GM19395 (cell line): ENCODE measurements at regions not wholly inside any gene's neighbourhood (a gene's known extent, or its start where the extent isn't known, plus 50 kb on each side); places are given as distances from the start of the nearest gene placed in this dataset.
A peak's percentile ranks its signal among the peaks of the same experiment; 100 is the strongest.

Experiments used
- ATAC-seq: cut with Tn5 transposase; IDR thresholded peaks from one replicate; pipeline ENCODE4 v1.9.1; 2021; ENCODE audit warnings: mild to moderate bottlenecking, moderate library complexity; ENCODE audit not compliant: unreplicated experiment

DNA sequence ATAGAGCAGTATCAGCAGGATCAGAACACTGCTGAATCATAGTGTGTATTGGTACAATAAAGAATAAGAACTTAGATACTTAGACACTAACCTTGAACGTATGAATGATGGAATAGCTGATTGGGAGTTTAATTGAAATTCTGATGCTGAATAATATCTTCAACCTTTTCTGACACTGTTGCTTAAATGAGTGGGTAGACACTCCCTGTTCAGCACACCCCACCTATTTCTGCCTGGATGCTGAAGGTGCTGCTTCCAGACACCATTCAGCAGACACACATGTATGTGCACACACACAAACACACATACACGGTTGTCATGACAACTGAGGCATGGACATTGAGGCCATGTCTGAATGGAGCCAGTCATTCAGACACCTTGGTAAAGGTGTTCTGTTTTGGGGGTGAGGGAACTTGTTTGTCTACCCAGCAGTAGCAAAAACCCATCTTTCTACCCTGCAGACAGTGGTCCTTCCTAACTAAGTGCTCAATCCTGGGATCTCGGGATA lies 54.3 kb downstream of the TMEM215 start:
- no peak for ATAC-seq

DNA sequence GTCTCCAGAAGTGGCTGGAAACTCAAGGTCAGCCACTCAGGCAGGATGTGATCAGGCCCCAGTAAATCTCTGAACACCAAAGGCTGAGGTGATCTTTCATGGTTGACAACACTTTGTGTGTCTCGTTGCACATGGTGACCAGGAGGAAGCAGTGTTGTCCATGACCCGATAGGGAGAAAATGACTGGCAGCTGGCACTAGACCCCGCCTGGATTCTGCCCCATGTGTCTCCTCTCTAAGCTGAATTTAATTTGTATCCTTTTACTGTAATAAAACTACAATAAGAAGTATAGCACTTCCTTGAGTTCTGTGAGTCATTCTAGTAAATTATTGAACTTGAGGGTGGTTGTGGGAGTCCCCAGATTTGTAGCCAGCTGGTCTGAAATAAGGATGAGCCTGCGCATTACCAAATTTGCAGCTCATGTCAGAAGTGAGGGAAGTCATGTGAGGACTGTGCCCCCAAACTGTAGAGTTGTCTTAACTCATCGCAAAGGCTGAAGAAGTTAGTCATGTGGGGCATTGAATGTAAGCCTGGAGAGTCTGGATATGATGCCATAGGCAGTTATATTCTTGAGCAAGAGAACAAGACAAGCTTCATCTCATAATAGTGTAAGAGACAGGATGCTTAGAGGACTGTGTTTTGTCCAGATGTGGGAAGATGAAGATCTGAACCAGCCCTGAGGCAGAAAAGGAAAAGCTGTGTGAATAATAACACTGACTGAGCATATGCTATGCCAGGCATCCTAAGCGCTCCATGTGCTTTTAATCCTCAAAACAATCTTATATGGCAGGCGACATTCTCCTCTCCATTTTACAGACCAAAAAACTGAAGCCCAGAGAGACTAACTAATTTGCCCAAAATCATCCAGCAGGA lies 55.9 kb downstream of the TMEM215 start:
- peak; percentile 67 for ATAC-seq

DNA sequence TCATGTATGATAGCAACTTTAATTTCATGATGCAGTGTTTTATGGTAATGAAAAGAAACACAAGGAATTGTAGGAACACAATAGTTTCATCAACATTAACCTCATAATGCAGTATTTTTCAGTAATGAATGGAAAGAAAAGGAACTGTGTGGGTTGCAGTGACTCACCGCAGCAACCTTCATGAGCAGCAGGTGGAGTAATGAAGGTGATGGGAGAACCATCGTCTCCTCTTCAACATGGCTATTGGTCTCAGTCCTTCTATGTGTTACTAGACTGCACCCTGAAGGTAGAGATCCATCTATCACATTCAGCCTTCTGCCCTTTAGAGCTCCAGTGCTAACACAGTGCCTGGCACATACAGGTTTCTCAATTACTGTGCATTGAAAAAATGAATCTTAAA lies 58.0 kb downstream of the TMEM215 start:
- ATAC-seq: no peak

GRCh38 chr9:32843295-32843694 lies 60.0 kb downstream of the TMEM215 start:
- ATAC-seq: no peak

DNA sequence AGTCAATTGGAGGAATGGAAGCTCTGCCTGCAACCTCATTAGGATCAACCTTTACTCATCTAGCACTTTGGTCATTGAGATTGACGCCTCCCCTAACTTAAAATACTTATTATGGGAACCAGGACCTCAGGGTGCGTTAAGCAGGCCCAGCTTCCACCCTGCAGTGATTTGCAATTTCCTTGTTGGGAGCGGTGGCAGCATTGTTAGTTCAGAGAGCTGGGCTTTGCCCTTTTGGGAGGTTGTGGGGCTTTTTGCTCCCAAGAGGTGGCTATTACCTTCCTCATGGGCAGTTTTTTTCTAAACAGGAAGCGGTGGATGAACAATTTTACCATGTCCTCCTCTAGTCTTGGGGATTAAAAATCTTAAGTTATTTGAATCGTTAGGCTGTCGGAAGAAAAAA lies 60.9 kb downstream of the TMEM215 start:
- ATAC-seq: no peak

- no peak for ATAC-seq
Observed at GRCh38 chr9:32854271-32854670, 70.9 kb downstream of the TMEM215 start.

DNA sequence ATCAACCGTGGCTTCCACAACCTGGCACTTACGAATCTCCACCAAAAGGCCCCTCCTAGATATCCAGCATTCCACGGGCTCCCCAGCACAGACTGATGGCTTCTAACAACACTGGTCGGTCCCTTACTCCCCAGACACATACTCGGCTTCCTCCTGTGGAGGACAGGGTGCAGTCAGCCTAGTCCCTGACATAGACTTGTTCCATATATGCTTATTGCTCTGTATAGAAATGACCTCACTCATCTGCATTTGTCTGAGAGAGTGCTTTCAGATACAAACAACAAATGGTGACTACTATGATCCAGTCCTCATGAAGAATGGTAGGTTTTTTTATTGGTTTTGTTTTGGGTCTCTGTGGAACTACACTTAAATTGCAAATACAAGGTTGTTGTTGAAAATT lies 72.4 kb downstream of the TMEM215 start:
- ATAC-seq: no peak

GRCh38 chr9:32863291-32863690 lies 80.0 kb downstream of the TMEM215 start:
- no peak for ATAC-seq

- ATAC-seq: no peak
Observed at GRCh38 chr9:32864971-32865370, 81.6 kb downstream of the TMEM215 start.

- ATAC-seq: no peak
Observed at GRCh38 chr9:32866273-32866672, 82.9 kb downstream of the TMEM215 start.

DNA sequence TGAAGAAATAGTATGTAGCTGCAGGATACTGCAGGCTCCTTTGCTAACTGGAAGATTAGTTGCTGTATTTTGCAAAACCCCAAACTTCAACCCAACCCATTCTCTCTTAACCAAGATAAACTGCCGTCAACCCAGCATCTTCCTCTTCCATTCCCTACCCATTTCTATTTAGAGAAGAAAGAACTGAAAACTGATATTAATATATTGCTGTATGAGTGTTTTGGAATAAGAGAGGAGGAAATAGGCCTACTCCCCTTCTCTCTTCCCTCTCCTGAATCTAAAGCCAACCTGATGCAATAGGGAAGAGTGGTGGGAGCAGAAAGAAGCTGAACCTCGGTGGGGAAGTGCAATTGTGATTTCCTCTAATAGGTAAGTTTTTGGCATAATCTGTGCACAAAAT lies 83.7 kb downstream of the TMEM215 start:
- ATAC-seq: no peak

- no peak for ATAC-seq
Observed at GRCh38 chr9:32867601-32868204, 84.4 kb downstream of the TMEM215 start.

GRCh38 chr9:32869404-32869803 lies 86.1 kb downstream of the TMEM215 start:
- no peak for ATAC-seq

DNA sequence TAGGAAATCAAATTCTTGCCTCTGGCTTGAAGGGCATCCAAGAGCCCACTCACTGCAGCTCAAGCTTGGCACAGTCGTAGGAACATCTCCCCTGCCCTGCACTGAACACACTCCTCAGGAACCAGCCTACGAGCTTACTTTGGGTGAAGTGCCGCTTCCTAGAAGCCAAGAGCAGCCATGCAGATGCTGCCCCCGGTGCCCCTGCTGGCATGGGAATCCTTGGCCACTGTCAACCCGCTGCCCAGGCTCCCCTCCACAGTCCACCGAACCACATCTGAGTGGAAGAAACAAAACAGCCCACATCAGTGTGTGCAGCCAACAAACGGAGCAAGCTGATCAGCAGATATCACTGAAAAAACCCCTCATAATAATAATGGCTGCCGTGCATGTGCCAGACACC lies 89.8 kb downstream of the TMEM215 start:
- ATAC-seq: no peak

GRCh38 chr9:32873553-32873952 lies 90.2 kb downstream of the TMEM215 start:
- ATAC-seq: no peak

GRCh38 chr9:32875242-32875641 lies 91.9 kb downstream of the TMEM215 start:
- ATAC-seq: no peak

DNA sequence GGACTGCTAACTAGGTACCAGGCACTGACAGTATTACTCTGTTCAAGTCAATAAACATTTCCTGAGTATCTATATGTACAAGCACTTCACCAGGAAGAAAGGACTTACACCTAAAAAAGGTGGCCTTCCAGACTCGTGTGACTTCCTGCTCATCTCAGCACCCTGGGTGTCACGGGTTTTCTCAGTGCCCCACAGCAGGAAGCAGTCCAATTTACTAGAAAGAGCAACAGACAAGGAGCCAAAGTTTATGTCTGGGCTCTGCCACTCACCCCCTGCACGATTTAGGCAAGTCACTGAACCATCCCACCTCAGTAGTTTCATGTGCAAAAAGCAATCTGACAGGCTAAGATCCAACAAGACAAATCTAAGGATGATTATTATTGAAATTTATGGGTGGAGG lies 92.4 kb downstream of the TMEM215 start:
- no peak for ATAC-seq

DNA sequence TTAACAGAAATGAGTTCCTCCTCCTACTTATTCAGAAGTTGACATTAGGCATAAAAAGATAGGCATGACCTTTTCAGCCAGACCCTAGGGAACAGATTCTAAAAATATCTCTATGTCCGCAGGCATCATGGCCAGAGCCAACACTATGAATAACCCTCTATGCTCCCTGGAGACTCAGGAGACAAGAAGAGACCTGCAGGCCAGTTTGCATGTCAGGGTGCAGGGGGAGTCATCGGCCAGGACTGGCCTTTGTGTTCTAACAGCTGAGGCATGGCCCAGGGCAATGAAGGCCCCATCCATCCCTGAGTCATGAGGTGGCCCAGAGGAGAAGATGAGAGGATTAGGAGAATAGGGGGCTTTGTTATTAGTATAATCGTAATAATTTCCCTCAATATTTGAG lies 93.8 kb downstream of the TMEM215 start:
- no peak for ATAC-seq

DNA sequence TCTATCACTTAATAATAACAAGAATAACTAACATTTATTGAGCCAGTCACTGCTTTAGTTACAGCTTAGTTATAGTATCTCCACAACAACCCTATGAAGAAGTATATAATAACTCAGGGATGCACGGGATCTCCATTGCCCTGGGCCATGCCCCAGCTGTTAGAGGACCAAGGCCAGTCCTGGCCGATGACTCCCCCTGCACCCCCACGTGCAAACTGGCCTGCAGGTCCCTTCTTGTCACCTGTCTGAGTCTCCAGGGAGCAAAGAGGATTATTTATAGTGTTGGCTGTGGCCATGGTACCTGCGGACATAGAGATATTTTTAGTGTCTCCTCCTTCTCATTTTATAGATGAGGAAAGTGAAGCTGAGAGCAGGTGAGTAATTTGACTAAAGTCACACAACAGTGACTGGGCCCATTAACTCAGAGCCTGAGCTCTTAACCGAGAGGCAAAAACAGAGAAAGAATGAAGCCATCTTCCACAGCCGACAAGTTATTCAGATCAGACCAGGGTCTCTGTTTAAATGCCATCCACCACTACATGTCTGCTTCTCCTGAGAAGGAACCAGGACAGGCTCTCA lies 94.4 kb downstream of the TMEM215 start:
- no peak for ATAC-seq

- ATAC-seq: no peak
Observed at GRCh38 chr9:32879335-32879734, 96.0 kb downstream of the TMEM215 start.

GRCh38 chr9:32881948-32882347 lies 98.6 kb downstream of the TMEM215 start:
- ATAC-seq: no peak

DNA sequence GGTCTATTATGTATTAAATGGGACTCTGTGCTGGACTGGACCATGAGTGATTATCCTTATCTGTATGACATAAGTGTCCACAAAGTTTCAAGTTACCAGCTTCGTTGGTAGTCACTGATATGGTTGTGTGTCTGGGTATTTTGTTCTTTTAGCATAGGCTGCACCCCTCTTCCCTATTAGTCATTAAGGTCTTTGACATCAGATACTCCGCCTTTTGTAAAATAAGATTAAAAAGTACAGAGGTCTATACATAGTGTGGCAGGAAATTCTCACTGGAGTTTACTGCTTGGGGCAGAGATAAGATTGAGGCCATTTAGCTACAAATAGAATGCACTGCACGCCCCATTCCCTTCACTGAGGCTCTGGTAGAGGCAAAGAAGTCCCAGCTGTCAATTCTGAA lies 99.4 kb downstream of the TMEM215 start:
- ATAC-seq: no peak
